Type B pancreatic cell (in vitro differentiated cells): ENCODE measurements at regions not wholly inside any gene's neighbourhood (a gene's known extent, or its start where the extent isn't known, plus 50 kb on each side); places are given as distances from the start of the nearest gene placed in this dataset.

Source experiments
- DNase-seq: peaks from one replicate; pipeline ENCODE4 v3.0.0; 2021; ENCODE audit warnings: mixed read lengths; ENCODE audit not compliant: unreplicated experiment; ENCODE audit errors: extremely low spot score
- H3K27ac Mint-ChIP-seq: 2 replicates; pipeline ENCODE4 v1.8.0; 2021; ENCODE audit warnings: mild to moderate bottlenecking, mixed read lengths
- H3K27me3 Mint-ChIP-seq: 2 replicates; pipeline ENCODE4 v1.8.0; 2021; ENCODE audit warnings: mixed read lengths
- H3K36me3 Mint-ChIP-seq: 2 replicates; pipeline ENCODE4 v1.8.0; 2021; ENCODE audit warnings: mixed read lengths
- H3K4me1 Mint-ChIP-seq: one replicate; pipeline ENCODE4 v1.8.0; 2021; ENCODE audit warnings: mixed read lengths; ENCODE audit not compliant: unreplicated experiment
- H3K4me3 Mint-ChIP-seq: 2 replicates; pipeline ENCODE4 v1.8.0; 2021; ENCODE audit warnings: mild to moderate bottlenecking, mixed read lengths
- H3K9me3 Mint-ChIP-seq: 2 replicates; pipeline ENCODE4 v1.8.0; 2021; ENCODE audit warnings: mixed read lengths
- CTCF ChIP-seq: fragments of 200-600 bp; sonication (generic); conservative IDR thresholded peaks from 2 replicates; pipeline ENCODE4 v1.5.0; 2021; ENCODE audit warnings: antibody characterized with exemption, mild to moderate bottlenecking

- no peaks in the 10 kb centered on the region for H3K36me3 Mint-ChIP-seq
- no peaks in the 10 kb centered on the region for H3K27me3 Mint-ChIP-seq
- H3K9me3 Mint-ChIP-seq, result no peaks in the 10 kb centered on the region
- H3K27ac Mint-ChIP-seq, result no peak overlapping the region
- TF ChIP-seq CTCF, result no peak
- no peaks in the 10 kb centered on the region for H3K4me1 Mint-ChIP-seq
- H3K4me3 Mint-ChIP-seq, result no peak overlapping the region
- DNase-seq, result no peak
Observed at GRCh38 chr1:96565546-96565945, 156.0 kb upstream of the PTBP2 start.

- TF ChIP-seq CTCF, result no peak
- Mint-ChIP-seq H3K4me1 (peaks cover 4% of the 10 kb centered on the region), H3K27me3 (no peaks in the 10 kb centered on the region), H3K27ac (no peak overlapping the region), H3K9me3 (no peaks in the 10 kb centered on the region), H3K36me3 (no peaks in the 10 kb centered on the region), H3K4me3 (no peak overlapping the region)
- DNase-seq, result no peak
Observed at GRCh38 chr1:96568639-96569038, 152.9 kb upstream of the PTBP2 start.

DNA sequence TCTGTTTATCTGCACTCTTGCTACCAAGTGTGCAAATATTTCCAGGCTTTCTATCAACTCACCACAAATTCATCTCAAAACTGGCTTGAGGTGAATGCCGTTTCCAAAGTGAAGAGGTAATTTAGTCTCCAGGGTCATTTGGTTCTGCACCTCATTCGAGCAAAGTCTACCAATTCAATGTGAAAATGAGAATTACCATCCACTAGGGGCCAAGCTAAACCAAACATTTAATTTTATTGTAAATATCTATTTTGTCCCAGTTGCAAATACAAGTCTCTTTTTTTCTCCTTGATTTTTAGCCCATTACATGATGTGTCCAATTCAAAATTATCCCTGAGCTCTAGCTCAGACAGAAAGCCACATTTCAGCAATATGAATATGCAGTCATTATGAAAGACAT lies 152.3 kb upstream of the PTBP2 start:
- no peaks in the 10 kb centered on the region for H3K36me3 Mint-ChIP-seq
- no peaks in the 10 kb centered on the region for H3K27me3 Mint-ChIP-seq
- H3K27ac Mint-ChIP-seq, result no peak overlapping the region
- H3K9me3 Mint-ChIP-seq, result no peaks in the 10 kb centered on the region
- peaks cover 10% of the 10 kb centered on the region for H3K4me1 Mint-ChIP-seq
- H3K4me3 Mint-ChIP-seq, result no peak overlapping the region
- no peak for TF ChIP-seq CTCF
- DNase-seq, result no peak

GRCh38 chr1:96579636-96580035 lies 141.9 kb upstream of the PTBP2 start:
- H3K4me3 Mint-ChIP-seq, result no peak overlapping the region
- peaks cover 4% of the 10 kb centered on the region for H3K9me3 Mint-ChIP-seq
- no peak for DNase-seq
- H3K27me3 Mint-ChIP-seq, result no peaks in the 10 kb centered on the region
- H3K36me3 Mint-ChIP-seq, result no peaks in the 10 kb centered on the region
- H3K27ac Mint-ChIP-seq, result no peak overlapping the region
- TF ChIP-seq CTCF, result no peak
- no peaks in the 10 kb centered on the region for H3K4me1 Mint-ChIP-seq

DNA sequence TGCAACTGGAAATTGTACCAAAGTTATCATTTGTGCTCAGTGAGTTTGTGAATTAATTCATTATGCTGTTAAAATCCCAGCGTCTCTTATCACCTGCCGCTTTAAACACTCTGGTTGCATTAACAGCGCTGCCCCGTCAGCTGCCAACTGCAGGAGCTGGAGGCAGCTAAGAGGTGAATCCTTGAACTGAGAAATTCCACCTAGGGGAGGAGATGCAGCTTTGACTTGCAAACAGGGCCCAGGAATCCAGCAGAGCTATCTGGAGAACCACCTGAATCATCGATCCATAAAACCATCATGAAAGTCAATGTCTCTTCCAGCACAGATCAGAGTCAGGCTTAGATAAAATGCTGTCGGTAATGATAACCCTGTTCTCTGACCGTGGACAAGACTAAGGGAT lies 140.7 kb upstream of the PTBP2 start:
- Mint-ChIP-seq H3K27ac (no peak overlapping the region), H3K36me3 (no peaks in the 10 kb centered on the region), H3K27me3 (no peaks in the 10 kb centered on the region), H3K4me3 (no peak overlapping the region), H3K9me3 (peaks cover 4% of the 10 kb centered on the region), H3K4me1 (no peaks in the 10 kb centered on the region)
- no peak for DNase-seq
- TF ChIP-seq CTCF, result no peak

DNA sequence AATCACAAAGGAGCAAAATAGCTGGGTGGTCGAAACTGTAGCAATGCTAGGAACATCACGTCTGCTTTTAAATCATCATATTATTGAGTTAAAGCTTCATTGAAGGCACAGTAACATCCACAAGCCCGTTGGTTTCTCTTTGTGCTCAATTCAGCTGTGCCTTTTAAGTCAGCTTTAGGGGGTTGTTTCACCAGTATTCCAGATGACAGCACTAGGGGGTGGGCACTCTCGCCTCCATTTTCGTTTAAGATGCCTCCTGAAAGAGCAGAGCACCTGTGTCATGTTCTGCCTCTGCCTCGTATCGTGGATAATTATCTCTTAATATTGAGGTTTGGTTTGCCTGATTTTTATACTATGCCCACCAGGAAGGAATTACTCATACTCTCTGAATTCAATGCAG lies 139.8 kb upstream of the PTBP2 start:
- no peaks in the 10 kb centered on the region for H3K27me3 Mint-ChIP-seq
- H3K9me3 Mint-ChIP-seq, result peaks cover 4% of the 10 kb centered on the region
- H3K27ac Mint-ChIP-seq, result no peak overlapping the region
- TF ChIP-seq CTCF, result no peak
- no peak overlapping the region for H3K4me3 Mint-ChIP-seq
- H3K4me1 Mint-ChIP-seq, result no peaks in the 10 kb centered on the region
- H3K36me3 Mint-ChIP-seq, result no peaks in the 10 kb centered on the region
- DNase-seq, result no peak
